Stimulated activated CD4-positive, alpha-beta T cell treated with anti-CD3 and anti-CD28 coated beads, Interleukin-1b, Interleukin-23, amount 100 ng/mL, for 4 hours (primary cell): ENCODE measurements at regions not wholly inside any gene's neighbourhood (a gene's known extent, or its start where the extent isn't known, plus 50 kb on each side); places are given as distances from the start of the nearest gene placed in this dataset.
"Not testable (repeated sequence)": the region's sequence is repeated elsewhere in the genome, so short reads cannot be mapped to it uniquely, and the experiment has no call there.

Source experiments
- DNase-seq, 2 donors: peaks; one replicate each; pipeline ENCODE4 v3.0.0-alpha.2; 2020; ENCODE audit warnings: low read depth in 2 of 2

- DNase-seq: no peak
These were observed 137.9 kb downstream of the CDH26 start for GRCh38 chr20:60096166-60096565.

- no peak for DNase-seq
These were observed 139.1 kb downstream of the CDH26 start for GRCh38 chr20:60097285-60097684.

GRCh38 chr20:60100780-60101179, 142.6 kb downstream of the CDH26 start:
- no peak for DNase-seq

- no peak for DNase-seq
These were observed 143.1 kb downstream of the CDH26 start for GRCh38 chr20:60101201-60101890.

- DNase-seq: no peak
These were observed 143.7 kb downstream of the CDH26 start for GRCh38 chr20:60101891-60102281.

GRCh38 chr20:60102665-60103210, 144.5 kb downstream of the CDH26 start:
- no peak for DNase-seq

GRCh38 chr20:60104993-60105803, 147.0 kb downstream of the CDH26 start:
- DNase-seq: no peak

GRCh38 chr20:60106186-60106585, 148.0 kb downstream of the CDH26 start:
- DNase-seq: not testable (repeated sequence)

GRCh38 chr20:60107621-60108390, 149.6 kb downstream of the CDH26 start:
- DNase-seq: no peak

GRCh38 chr20:60108397-60108796, 150.2 kb downstream of the CDH26 start:
- no peak for DNase-seq

- no peak for DNase-seq
These were observed 155.0 kb downstream of the CDH26 start for GRCh38 chr20:60113024-60113724.

GRCh38 chr20:60113771-60114170, 155.5 kb downstream of the CDH26 start:
- DNase-seq: no peak

GRCh38 chr20:60115451-60115850, 157.2 kb downstream of the CDH26 start:
- no peak for DNase-seq

- DNase-seq: no peak
These were observed 158.1 kb downstream of the CDH26 start for GRCh38 chr20:60116128-60116909.

GRCh38 chr20:60117065-60117464, 158.8 kb downstream of the CDH26 start:
- DNase-seq: no peak

GRCh38 chr20:60121903-60122302, 163.7 kb downstream of the CDH26 start:
- DNase-seq: no peak

- DNase-seq: no peak
These were observed 164.4 kb downstream of the CDH26 start for GRCh38 chr20:60122671-60123070.

- DNase-seq: no peak
These were observed 164.9 kb downstream of the CDH26 start for GRCh38 chr20:60123096-60123495.

- DNase-seq: no peak
These were observed 165.4 kb downstream of the CDH26 start for GRCh38 chr20:60123652-60124051.

- no peak for DNase-seq
These were observed 166.7 kb downstream of the CDH26 start for GRCh38 chr20:60124776-60125381.
